SK-N-SH treated with all-trans-retinoic acid at 6 μM for 48 hours (cell line): ENCODE measurements at regions not wholly inside any gene's neighbourhood (a gene's known extent, or its start where the extent isn't known, plus 50 kb on each side); places are given as distances from the start of the nearest gene placed in this dataset.

Source experiments
- ATAC-seq: fragments of 200-7000 bp; cut with Tn5 transposase; 3 replicates; pipeline ENCODE4 v1.9.1; 2020; ENCODE audit warnings: mild to moderate bottlenecking, moderate library complexity
- ARNTL ChIP-seq: fragments of 450-650 bp; formaldehyde crosslinking; IDR thresholded peaks from 2 replicates; pipeline ENCODE4 v1.5.0; 2020; ENCODE audit warnings: low read depth, mild to moderate bottlenecking, moderate library complexity, borderline replicate concordance
- BACH2 ChIP-seq: fragments of 250-450 bp; sonication (Bioruptor Pico); IDR thresholded peaks from 2 replicates; pipeline ENCODE4 v1.9.0; 2021; ENCODE audit warnings: mild to moderate bottlenecking, borderline replicate concordance
- CSDC2 ChIP-seq: fragments of 250-450 bp; sonication (Bioruptor Pico); IDR thresholded peaks from 2 replicates; pipeline ENCODE4 v1.5.0; 2020; ENCODE audit warnings: mild to moderate bottlenecking, moderate library complexity
- CSRNP3 ChIP-seq: fragments of 250-450 bp; sonication (Bioruptor Pico); IDR thresholded peaks from 2 replicates; pipeline ENCODE4 v1.5.1; 2021; ENCODE audit warnings: mild to moderate bottlenecking, moderate library complexity
- GLIS3 ChIP-seq: fragments of 250-450 bp; sonication (Bioruptor Pico); IDR thresholded peaks from 2 replicates; pipeline ENCODE4 v1.5.0; 2020; ENCODE audit warnings: mild to moderate bottlenecking, moderate library complexity
- ISL1 ChIP-seq: fragments of 250-450 bp; sonication (Bioruptor Pico); IDR thresholded peaks from 2 replicates; pipeline ENCODE4 v2.1.2; 2022; ENCODE audit warnings: mild to moderate bottlenecking, moderate library complexity
- OSR1 ChIP-seq: fragments of 250-450 bp; sonication (Bioruptor Pico); IDR thresholded peaks from 2 replicates; pipeline ENCODE4 v1.8.0; 2022; ENCODE audit warnings: moderate library complexity, mild to moderate bottlenecking, inconsistent platforms
- POU6F1 ChIP-seq: fragments of 250-450 bp; sonication (Bioruptor Pico); IDR thresholded peaks from 2 replicates; pipeline ENCODE4 v1.8.0; 2021; ENCODE audit warnings: low read depth, mild to moderate bottlenecking, moderate library complexity, borderline replicate concordance
- PPARA ChIP-seq: fragments of 250-450 bp; sonication (Bioruptor Pico); IDR thresholded peaks from 2 replicates; pipeline ENCODE4 v1.5.0; 2020; ENCODE audit warnings: mild to moderate bottlenecking, borderline replicate concordance
- RARB ChIP-seq: fragments of 250-450 bp; sonication (Bioruptor Pico); IDR thresholded peaks from 2 replicates; pipeline ENCODE4 v1.8.0; 2021; ENCODE audit warnings: mild to moderate bottlenecking, moderate library complexity
- SNAI2 ChIP-seq: fragments of 250-450 bp; sonication (Bioruptor Pico); IDR thresholded peaks from 2 replicates; pipeline ENCODE4 v1.5.0; 2020; ENCODE audit warnings: mild to moderate bottlenecking, moderate library complexity
- TCF4 ChIP-seq: fragments of 250-450 bp; sonication (Bioruptor Pico); IDR thresholded peaks from 2 replicates; pipeline ENCODE4 v1.8.0; 2021; ENCODE audit warnings: mild to moderate bottlenecking, moderate library complexity, borderline replicate concordance
- TOX ChIP-seq: fragments of 250-450 bp; sonication (Bioruptor Pico); IDR thresholded peaks from 2 replicates; pipeline ENCODE4 v1.8.0; 2021; ENCODE audit warnings: mild to moderate bottlenecking, moderate library complexity, borderline replicate concordance
- TSHZ2 ChIP-seq: fragments of 250-450 bp; sonication (Bioruptor Pico); IDR thresholded peaks from 2 replicates; pipeline ENCODE4 v1.5.0; 2020; ENCODE audit warnings: mild to moderate bottlenecking, moderate library complexity
- ZFP3 ChIP-seq: fragments of 250-450 bp; sonication (Bioruptor Pico); IDR thresholded peaks from 2 replicates; pipeline ENCODE4 v1.5.0; 2020; ENCODE audit warnings: mild to moderate bottlenecking, moderate library complexity
- ZFP30 ChIP-seq: fragments of 450-650 bp; formaldehyde crosslinking; IDR thresholded peaks from 2 replicates; pipeline ENCODE4 v1.5.0; 2022; ENCODE audit warnings: mild to moderate bottlenecking, moderate library complexity
- ZNF565 ChIP-seq: fragments of 450-650 bp; formaldehyde crosslinking; conservative IDR thresholded peaks from 2 replicates; pipeline ENCODE4 v1.5.0; 2020; ENCODE audit warnings: low read depth, mild to moderate bottlenecking, moderate library complexity
- ZNF70 ChIP-seq: fragments of 450-650 bp; formaldehyde crosslinking; IDR thresholded peaks from 2 replicates; pipeline ENCODE4 v1.5.0; 2020; ENCODE audit warnings: mild to moderate bottlenecking, moderate library complexity
- ZNF8 ChIP-seq: fragments of 450-650 bp; formaldehyde crosslinking; IDR thresholded peaks from 2 replicates; pipeline ENCODE4 v1.5.0; 2020; ENCODE audit warnings: mild to moderate bottlenecking, moderate library complexity
- TF ChIP-seq, protein P1 (sequence below): fragments of 250-450 bp; sonication (Bioruptor Pico); IDR thresholded peaks from 2 replicates; pipeline ENCODE4 v1.5.1; 2020; ENCODE audit warnings: low read depth, mild to moderate bottlenecking, moderate library complexity

DNA sequence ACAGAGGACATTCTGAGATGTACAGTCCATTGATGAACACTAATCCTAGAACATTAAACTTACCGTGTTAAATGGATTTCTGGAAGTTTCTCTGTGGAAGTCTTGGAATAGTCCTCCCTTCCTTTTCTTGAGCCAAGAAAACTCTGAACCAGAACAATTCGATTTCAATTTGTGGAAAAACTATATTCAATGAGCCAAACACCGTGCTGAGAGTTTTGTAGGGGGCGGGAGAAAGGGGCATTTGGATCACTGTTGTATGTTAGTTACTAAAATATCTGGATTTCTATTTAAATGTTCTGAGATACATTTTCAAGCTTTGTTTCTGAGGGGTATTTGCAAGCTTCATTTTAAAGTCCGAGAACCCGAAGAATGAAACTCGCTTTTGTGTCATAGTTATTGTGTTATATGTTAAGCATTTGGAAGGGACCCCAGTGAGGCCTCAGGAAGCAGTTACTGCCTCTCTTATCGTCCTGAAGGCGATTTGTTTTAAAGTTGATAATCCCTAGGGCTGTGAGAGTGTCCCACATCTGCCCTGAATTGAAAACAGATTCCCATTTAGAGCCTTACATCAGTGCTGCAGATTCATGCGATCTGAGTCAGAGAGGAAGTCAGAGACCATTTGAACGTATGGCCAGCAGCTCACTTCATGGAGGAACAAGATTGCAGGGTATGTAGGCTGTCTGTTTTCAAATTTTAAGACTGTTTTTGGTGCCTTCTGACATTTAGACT lies 70.8 kb upstream of the SASH1 start:
- ATAC-seq: peak; percentile 88
- TF ChIP-seq TCF4 (no peak), TOX (no peak), OSR1 (CRISPR knock-in tag) (no peak), ZNF70 (no peak), TSHZ2 (CRISPR knock-in tag) (no peak), ZFP30 (CRISPR knock-in tag) (no peak), BACH2 (no peak), ZNF8 (CRISPR knock-in tag) (no peak), CSRNP3 (no peak), PPARA (CRISPR knock-in tag) (no peak), ZNF565 (CRISPR knock-in tag) (no peak), ARNTL (CRISPR knock-in tag) (no peak), GLIS3 (CRISPR knock-in tag) (no peak), RARB (CRISPR knock-in tag) (no peak), POU6F1 (no peak), ZFP3 (CRISPR knock-in tag) (no peak), CSDC2 (CRISPR knock-in tag) (no peak)
- TF ChIP-seq, protein P1, sequence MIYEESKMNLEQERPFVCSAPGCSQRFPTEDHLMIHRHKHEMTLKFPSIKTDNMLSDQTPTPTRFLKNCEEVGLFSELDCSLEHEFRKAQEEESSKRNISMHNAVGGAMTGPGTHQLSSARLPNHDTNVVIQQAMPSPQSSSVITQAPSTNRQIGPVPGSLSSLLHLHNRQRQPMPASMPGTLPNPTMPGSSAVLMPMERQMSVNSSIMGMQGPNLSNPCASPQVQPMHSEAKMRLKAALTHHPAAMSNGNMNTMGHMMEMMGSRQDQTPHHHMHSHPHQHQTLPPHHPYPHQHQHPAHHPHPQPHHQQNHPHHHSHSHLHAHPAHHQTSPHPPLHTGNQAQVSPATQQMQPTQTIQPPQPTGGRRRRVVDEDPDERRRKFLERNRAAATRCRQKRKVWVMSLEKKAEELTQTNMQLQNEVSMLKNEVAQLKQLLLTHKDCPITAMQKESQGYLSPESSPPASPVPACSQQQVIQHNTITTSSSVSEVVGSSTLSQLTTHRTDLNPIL (CRISPR knock-in tag): no peak
- TF ChIP-seq, all 23 proteins: peak for 0

DNA sequence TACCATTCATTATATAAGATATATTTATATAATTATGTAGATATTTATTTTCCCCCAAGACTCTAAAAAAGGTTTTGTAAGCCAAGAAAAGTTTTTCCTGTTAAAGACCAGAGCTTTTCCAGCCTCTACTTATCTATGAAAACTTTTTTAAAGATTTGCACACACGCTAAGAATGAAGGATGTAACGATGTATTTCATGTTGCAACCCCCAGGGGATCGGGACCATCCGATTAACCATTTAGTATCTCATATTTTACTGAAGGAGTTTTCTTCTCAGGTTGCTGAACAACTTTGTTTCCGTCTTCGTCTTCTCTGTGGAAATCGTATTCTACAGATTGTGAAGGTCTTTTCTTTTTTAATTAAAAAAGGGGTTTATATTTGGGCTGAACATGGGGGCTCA lies 70.0 kb upstream of the SASH1 start:
- ATAC-seq: no peak
- TF ChIP-seq ZFP30 (CRISPR knock-in tag) (no peak), ZNF70 (no peak), RARB (CRISPR knock-in tag) (no peak), ZFP3 (CRISPR knock-in tag) (no peak), TOX (no peak), GLIS3 (CRISPR knock-in tag) (no peak), ARNTL (CRISPR knock-in tag) (no peak), ZNF8 (CRISPR knock-in tag) (no peak), ISL1 (CRISPR knock-in tag) (no peak), POU6F1 (no peak), SNAI2 (CRISPR knock-in tag) (no peak)
- TF ChIP-seq, protein P1 (CRISPR knock-in tag): no peak
